ENCODE measurements at regions not wholly inside any gene's neighbourhood (a gene's known extent, or its start where the extent isn't known, plus 50 kb on each side); places are given as distances from the start of the nearest gene placed in this dataset.

DNA sequence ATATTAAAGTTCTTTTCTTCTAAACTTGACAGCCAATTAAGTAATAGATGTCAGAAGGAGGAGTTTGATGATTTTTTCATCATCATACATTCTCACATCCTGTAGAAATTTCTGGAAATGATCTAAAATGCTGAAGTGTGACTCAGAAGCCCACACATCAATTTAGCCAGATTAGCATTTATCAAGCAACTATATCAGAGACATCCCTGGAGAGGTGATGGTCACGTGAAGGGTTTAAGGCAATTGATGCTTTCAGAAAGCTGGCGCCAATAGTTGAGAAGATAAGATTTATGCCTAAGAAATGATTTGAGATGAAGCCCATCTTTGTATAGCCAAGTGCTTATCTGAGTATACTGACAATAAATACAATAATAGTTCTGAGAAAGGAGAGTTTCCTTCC, 162.9 kb upstream of the RORB start:
- no peak overlapping the region for H3K4me3 ChIP-seq
- no peak overlapping the region for H3K27ac ChIP-seq
- WGBS, 3 donors: 70 to 80% (median 77%) methylated on average over 2 of the region's 2 CpGs
- intact Hi-C loops (cut with DNase I): no loop called here
- no peaks in the 10 kb centered on the region for H3K36me3 ChIP-seq (ENCODE audit: insufficient read depth in 1 of 2, low read depth in 1 of 2)
- no peaks in the 10 kb centered on the region for H3K27me3 ChIP-seq (ENCODE audit: insufficient read depth in 3 of 3, low read length in 2 of 3)
- DNase-seq: no peak
- no peaks in the 10 kb centered on the region for H3K4me1 ChIP-seq
- no peak for ATAC-seq
- TF ChIP-seq, protein P1, sequence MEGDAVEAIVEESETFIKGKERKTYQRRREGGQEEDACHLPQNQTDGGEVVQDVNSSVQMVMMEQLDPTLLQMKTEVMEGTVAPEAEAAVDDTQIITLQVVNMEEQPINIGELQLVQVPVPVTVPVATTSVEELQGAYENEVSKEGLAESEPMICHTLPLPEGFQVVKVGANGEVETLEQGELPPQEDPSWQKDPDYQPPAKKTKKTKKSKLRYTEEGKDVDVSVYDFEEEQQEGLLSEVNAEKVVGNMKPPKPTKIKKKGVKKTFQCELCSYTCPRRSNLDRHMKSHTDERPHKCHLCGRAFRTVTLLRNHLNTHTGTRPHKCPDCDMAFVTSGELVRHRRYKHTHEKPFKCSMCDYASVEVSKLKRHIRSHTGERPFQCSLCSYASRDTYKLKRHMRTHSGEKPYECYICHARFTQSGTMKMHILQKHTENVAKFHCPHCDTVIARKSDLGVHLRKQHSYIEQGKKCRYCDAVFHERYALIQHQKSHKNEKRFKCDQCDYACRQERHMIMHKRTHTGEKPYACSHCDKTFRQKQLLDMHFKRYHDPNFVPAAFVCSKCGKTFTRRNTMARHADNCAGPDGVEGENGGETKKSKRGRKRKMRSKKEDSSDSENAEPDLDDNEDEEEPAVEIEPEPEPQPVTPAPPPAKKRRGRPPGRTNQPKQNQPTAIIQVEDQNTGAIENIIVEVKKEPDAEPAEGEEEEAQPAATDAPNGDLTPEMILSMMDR (IDR thresholded peaks at IDR 0.05): no peak
- no peaks in the 10 kb centered on the region for H3K9me3 ChIP-seq

DNA sequence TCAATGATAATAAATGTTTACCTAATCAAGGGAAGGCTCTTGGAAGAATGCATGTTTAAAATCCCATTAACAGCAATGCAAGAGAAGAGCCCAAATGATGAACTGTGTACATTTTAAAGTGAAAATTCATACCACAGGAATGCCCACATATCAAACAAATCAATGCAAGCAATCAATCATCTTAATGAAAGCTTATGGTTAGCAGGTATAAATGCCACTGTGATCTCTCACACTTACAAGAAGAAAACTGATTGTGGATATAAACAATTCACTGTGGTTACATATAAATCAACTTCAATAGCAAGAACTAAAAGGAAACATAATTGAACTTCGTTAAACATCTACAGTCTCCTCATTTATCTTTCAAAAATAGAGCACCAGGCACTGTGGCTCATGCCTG, 161.0 kb upstream of the RORB start:
- ATAC-seq (no peak), DNase-seq (no peak)
- Histone ChIP-seq H3K9me3 (no peaks in the 10 kb centered on the region), H3K27me3 (ENCODE audit: insufficient read depth in 3 of 3, low read length in 2 of 3) (no peaks in the 10 kb centered on the region), H3K4me1 (no peaks in the 10 kb centered on the region), H3K36me3 (ENCODE audit: insufficient read depth in 1 of 2, low read depth in 1 of 2) (no peaks in the 10 kb centered on the region), H3K4me3 (no peak overlapping the region), H3K27ac (no peak overlapping the region)
- intact Hi-C loops (cut with DNase I): no loop called here
- 55 to 66% (median 56%) methylated on average over 1 of the region's 1 CpG for WGBS, 3 donors
- TF ChIP-seq, protein P1 (IDR thresholded peaks at IDR 0.05): no peak

DNA sequence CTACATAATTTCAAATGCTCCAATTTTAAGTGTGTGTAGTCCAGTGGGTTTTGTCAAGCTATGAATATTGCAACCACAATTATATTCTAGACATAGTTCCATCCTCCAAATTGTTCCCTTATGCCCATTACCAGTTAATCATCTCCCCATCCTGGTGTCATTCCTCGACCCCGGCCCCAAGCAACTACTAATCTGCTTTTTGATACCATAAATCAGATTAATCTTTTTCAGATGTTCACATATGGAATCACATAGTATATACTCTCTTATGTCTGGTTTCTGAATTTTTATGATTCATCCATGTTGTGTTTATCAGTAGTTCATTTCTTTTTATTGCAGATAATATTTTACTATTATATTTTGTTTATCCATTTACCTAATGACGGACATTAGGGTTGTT, 148.4 kb upstream of the RORB start:
- H3K36me3 ChIP-seq (ENCODE audit: insufficient read depth in 1 of 2, low read depth in 1 of 2): no peaks in the 10 kb centered on the region
- TF ChIP-seq, protein P1 (IDR thresholded peaks at IDR 0.05): no peak
- WGBS, 3 donors: 64 to 73% (median 71%) methylated on average over 3 of the region's 3 CpGs
- intact Hi-C loops (cut with DNase I): no loop called here
- DNase-seq (no peak), ATAC-seq (no peak)
- no peaks in the 10 kb centered on the region for H3K4me1 ChIP-seq
- no peak overlapping the region for H3K27ac ChIP-seq
- H3K9me3 ChIP-seq: no peaks in the 10 kb centered on the region
- no peak overlapping the region for H3K4me3 ChIP-seq
- H3K27me3 ChIP-seq (ENCODE audit: insufficient read depth in 3 of 3, low read length in 2 of 3): no peaks in the 10 kb centered on the region

DNA sequence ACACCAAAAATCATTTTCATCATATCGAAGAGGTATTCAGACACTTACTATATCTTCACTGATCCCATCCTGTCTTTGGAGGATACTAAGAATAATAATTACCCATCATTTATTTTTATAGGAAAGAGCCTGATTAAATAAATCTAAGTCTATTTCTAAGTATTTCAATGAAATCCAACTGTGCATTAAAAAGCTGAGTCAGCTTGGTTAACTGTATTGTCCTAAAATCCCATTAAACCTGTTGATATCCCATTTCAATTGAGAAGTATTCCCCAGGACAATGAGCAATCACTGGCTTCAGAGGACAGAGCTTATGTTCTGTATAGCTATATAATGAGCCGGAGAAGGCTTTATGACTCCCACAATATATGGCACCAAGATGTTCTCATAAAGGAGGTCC, 142.0 kb upstream of the RORB start:
- ATAC-seq (no peak), DNase-seq (no peak)
- H3K9me3 ChIP-seq: no peaks in the 10 kb centered on the region
- H3K4me3 ChIP-seq: no peak overlapping the region
- H3K4me1 ChIP-seq: no peaks in the 10 kb centered on the region
- WGBS, 3 donors: 79 to 86% (median 82%) methylated on average over 2 of the region's 2 CpGs
- TF ChIP-seq, protein P1 (IDR thresholded peaks at IDR 0.05): no peak
- H3K27ac ChIP-seq: no peak overlapping the region
- intact Hi-C loops (cut with DNase I): no loop called here
- no peaks in the 10 kb centered on the region for H3K27me3 ChIP-seq (ENCODE audit: insufficient read depth in 3 of 3, low read length in 2 of 3)
- H3K36me3 ChIP-seq (ENCODE audit: insufficient read depth in 1 of 2, low read depth in 1 of 2): no peaks in the 10 kb centered on the region

DNA sequence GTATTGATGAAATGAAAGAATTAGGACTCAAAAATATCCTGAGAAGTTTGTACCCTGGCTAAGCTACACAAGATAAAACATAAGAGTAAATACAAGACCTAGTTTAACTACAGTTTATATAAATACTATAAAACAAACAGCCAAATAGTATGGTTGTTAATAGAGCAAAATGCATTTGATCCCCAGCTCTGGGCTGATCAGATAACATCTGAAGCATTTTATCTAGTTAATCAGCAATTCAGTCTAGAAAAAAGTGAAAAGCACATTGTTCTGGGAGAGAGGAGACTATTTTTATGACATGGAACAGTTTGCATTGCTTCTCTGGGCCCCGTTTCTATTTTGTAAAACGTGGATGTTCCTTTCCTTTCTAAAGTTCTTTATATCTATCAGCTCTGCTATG, 139.6 kb upstream of the RORB start:
- TF ChIP-seq, protein P1 (IDR thresholded peaks at IDR 0.05): no peak
- intact Hi-C loops (cut with DNase I): no loop called here
- 36 to 49% (median 46%) methylated on average over 2 of the region's 2 CpGs for WGBS, 3 donors

More for the DNA sequence above, 139.6 kb upstream of the RORB start:
- no peak overlapping the region for H3K4me3 ChIP-seq
- H3K27me3 ChIP-seq (ENCODE audit: insufficient read depth in 3 of 3, low read length in 2 of 3): no peaks in the 10 kb centered on the region
- ATAC-seq (no peak), DNase-seq (no peak)
- H3K9me3 ChIP-seq: no peaks in the 10 kb centered on the region
- H3K27ac ChIP-seq: no peak overlapping the region
- no peaks in the 10 kb centered on the region for H3K36me3 ChIP-seq (ENCODE audit: insufficient read depth in 1 of 2, low read depth in 1 of 2)
- no peaks in the 10 kb centered on the region for H3K4me1 ChIP-seq

Data from psoas muscle (tissue), 7 donors.